T-helper 17 cell (primary cell): ENCODE measurements at regions not wholly inside any gene's neighbourhood (a gene's known extent, or its start where the extent isn't known, plus 50 kb on each side); places are given as distances from the start of the nearest gene placed in this dataset.
A peak's percentile ranks its signal among the peaks of the same experiment; 100 is the strongest.

Experiments
- ATAC-seq: fragments of 150-1000 bp; cut with Tn5 transposase; 2 replicates; pipeline ENCODE4 v1.10.0; 2021; ENCODE audit warnings: mild to moderate bottlenecking, moderate library complexity
- DNase-seq, 3 donors: peaks; one replicate each; pipeline versions ENCODE4 v3.0.0 to v3.0.0-alpha.2; 2020 to 2021
- H3K9me3 ChIP-seq: one replicate; pipeline ENCODE4 v1.7.0; 2013; ENCODE audit warnings: low read length, mild to moderate bottlenecking; ENCODE audit not compliant: control insufficient read depth, poor library complexity, severe bottlenecking
- H3K27ac Mint-ChIP-seq: one replicate; pipeline ENCODE4 v1.8.0; 2022; ENCODE audit warnings: mild to moderate bottlenecking, moderate library complexity, mixed read lengths
- H3K27me3 Mint-ChIP-seq: one replicate; pipeline ENCODE4 v1.8.0; 2022; ENCODE audit warnings: mixed read lengths
- H3K36me3 Mint-ChIP-seq: one replicate; pipeline ENCODE4 v1.8.0; 2022; ENCODE audit warnings: low read depth, mixed read lengths
- H3K4me1 Mint-ChIP-seq: one replicate; pipeline ENCODE4 v1.8.0; 2022; ENCODE audit warnings: mild to moderate bottlenecking, mixed read lengths
- H3K4me3 Mint-ChIP-seq: one replicate; pipeline ENCODE4 v1.8.0; 2022; ENCODE audit warnings: mild to moderate bottlenecking, moderate library complexity, mixed read lengths

GRCh38 chr1:200478239-200478623 lies 68.4 kb upstream of the ZNF281 start:
- Mint-ChIP-seq H3K4me3 (no peak overlapping the region), H3K36me3 (peaks cover 5% of the 10 kb centered on the region), H3K4me1 (peaks cover 17% of the 10 kb centered on the region), H3K27ac (no peak overlapping the region), H3K27me3 (peaks cover 41% of the 10 kb centered on the region)
- DNase-seq (no peak), ATAC-seq (no peak)
- no peaks in the 10 kb centered on the region for H3K9me3 ChIP-seq

- Mint-ChIP-seq H3K27me3 (peaks cover 36% of the 10 kb centered on the region), H3K4me1 (peaks cover 20% of the 10 kb centered on the region), H3K36me3 (peaks cover 3% of the 10 kb centered on the region), H3K4me3 (no peak overlapping the region), H3K27ac (no peak overlapping the region)
- ATAC-seq, result no peak
- H3K9me3 ChIP-seq, result no peaks in the 10 kb centered on the region
- DNase-seq, result no peak
These were observed 64.8 kb upstream of the ZNF281 start for GRCh38 chr1:200474633-200475032.

- H3K9me3 ChIP-seq, result no peaks in the 10 kb centered on the region
- peaks cover 32% of the 10 kb centered on the region for H3K27me3 Mint-ChIP-seq
- DNase-seq, result no peak
- peak overlapping the region; percentile 88 for H3K4me3 Mint-ChIP-seq
- H3K27ac Mint-ChIP-seq, result peak overlapping the region; percentile 86
- peak; percentile 45 for ATAC-seq
- peaks cover 18% of the 10 kb centered on the region for H3K4me1 Mint-ChIP-seq
- H3K36me3 Mint-ChIP-seq, result peaks cover 3% of the 10 kb centered on the region
These were observed 64.0 kb upstream of the ZNF281 start for GRCh38 chr1:200473698-200474371.

GRCh38 chr1:200471739-200472138 lies 61.9 kb upstream of the ZNF281 start:
- H3K27ac Mint-ChIP-seq, result no peak overlapping the region
- peaks cover 18% of the 10 kb centered on the region for H3K4me1 Mint-ChIP-seq
- DNase-seq (no peak), ATAC-seq (peak; percentile 11)
- H3K9me3 ChIP-seq, result no peaks in the 10 kb centered on the region
- H3K36me3 Mint-ChIP-seq, result peaks cover 3% of the 10 kb centered on the region
- H3K27me3 Mint-ChIP-seq, result peaks cover 32% of the 10 kb centered on the region
- peak overlapping the region; percentile 73 for H3K4me3 Mint-ChIP-seq

- Mint-ChIP-seq H3K36me3 (no peaks in the 10 kb centered on the region), H3K27me3 (peaks cover 35% of the 10 kb centered on the region), H3K4me3 (no peak overlapping the region), H3K4me1 (peaks cover 11% of the 10 kb centered on the region), H3K27ac (no peak overlapping the region)
- no peak for DNase-seq
- ATAC-seq, result no peak
- H3K9me3 ChIP-seq, result no peaks in the 10 kb centered on the region
These were observed 58.6 kb upstream of the ZNF281 start for GRCh38 chr1:200468264-200469001.

- Mint-ChIP-seq H3K4me3 (no peak overlapping the region), H3K27ac (no peak overlapping the region), H3K36me3 (no peaks in the 10 kb centered on the region), H3K4me1 (no peaks in the 10 kb centered on the region), H3K27me3 (peaks cover 20% of the 10 kb centered on the region)
- ATAC-seq, result no peak
- H3K9me3 ChIP-seq, result no peaks in the 10 kb centered on the region
- DNase-seq, result no peak
These were observed 55.1 kb upstream of the ZNF281 start for GRCh38 chr1:200464784-200465400.
